GM12891 (cell line): ENCODE measurements at regions not wholly inside any gene's neighbourhood (a gene's known extent, or its start where the extent isn't known, plus 50 kb on each side); places are given as distances from the start of the nearest gene placed in this dataset.
"Not testable (repeated sequence)": the region's sequence is repeated elsewhere in the genome, so short reads cannot be mapped to it uniquely, and the experiment has no call there.

Experiments used
- POLR2A ChIP-seq: IDR thresholded peaks from 2 replicates; pipeline ENCODE4 v1.6.1; 2011; ENCODE audit warnings: low read depth, low read length, control low read depth
- TAF1 ChIP-seq: IDR thresholded peaks from 2 replicates; pipeline ENCODE4 v1.6.1; 2011; ENCODE audit warnings: low read depth, low read length, control low read depth

DNA sequence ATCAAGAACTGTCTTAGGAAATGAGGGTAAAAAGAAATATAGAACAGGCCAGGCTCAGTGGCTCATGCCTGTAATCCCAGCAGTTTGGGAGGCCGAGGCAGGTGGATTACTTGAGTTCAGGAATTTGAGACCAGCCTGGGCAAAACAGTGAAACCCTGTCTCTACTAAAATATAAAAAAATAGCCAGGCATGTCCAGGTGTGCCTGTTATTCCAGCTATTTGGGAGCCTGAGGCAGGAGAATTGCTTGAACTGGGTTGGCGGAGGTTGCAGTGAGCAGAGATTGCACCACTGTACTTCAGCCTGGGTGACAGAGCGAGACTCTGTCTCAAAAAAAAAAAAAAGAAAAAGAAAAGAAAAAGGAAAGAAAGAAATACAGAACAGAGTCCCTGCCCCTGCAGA is 802.2 kb upstream of the AMELY start:
- not testable (repeated sequence) for TF ChIP-seq POLR2A, TAF1
